SK-N-SH (cell line): ENCODE measurements at regions not wholly inside any gene's neighbourhood (a gene's known extent, or its start where the extent isn't known, plus 50 kb on each side); places are given as distances from the start of the nearest gene placed in this dataset.

Experiments
- CTCF ChIP-seq: fragments of 200-600 bp; sonication (generic); IDR thresholded peaks from 2 replicates; pipeline ENCODE4 v1.6.1; 2017; ENCODE audit warnings: antibody characterized with exemption, mild to moderate bottlenecking, moderate library complexity
- EP300 ChIP-seq, 2 experiments: IDR thresholded peaks; 2 replicates each; pipeline versions ENCODE4 v1.4.0 to v1.6.1; 2012; ENCODE audit warnings: borderline replicate concordance in 1 of 2, low read depth in 1 of 2, low read length in 1 of 2
- FOSL2 ChIP-seq: IDR thresholded peaks from 2 replicates; pipeline ENCODE4 v1.4.0; 2012; ENCODE audit warnings: low read depth, mild to moderate bottlenecking, moderate library complexity, borderline replicate concordance
- MAX ChIP-seq: IDR thresholded peaks from 2 replicates; pipeline ENCODE4 v1.4.0; 2012; ENCODE audit warnings: low read depth
- NFIC ChIP-seq: IDR thresholded peaks from 2 replicates; pipeline ENCODE4 v1.4.0; 2012; ENCODE audit warnings: borderline replicate concordance
- POLR2AphosphoS5 ChIP-seq: IDR thresholded peaks from 2 replicates; pipeline ENCODE4 v1.6.1; 2012; ENCODE audit warnings: low read depth, low read length
- RAD21 ChIP-seq: IDR thresholded peaks from 2 replicates; pipeline ENCODE4 v1.6.1; 2012; ENCODE audit warnings: mild to moderate bottlenecking, low read length
- SIN3A ChIP-seq: IDR thresholded peaks from 2 replicates; pipeline ENCODE4 v1.6.1; 2012; ENCODE audit warnings: low read depth, mild to moderate bottlenecking, low read length, moderate library complexity, borderline replicate concordance
- SMC3 ChIP-seq: IDR thresholded peaks from 2 replicates; pipeline ENCODE4 v1.6.1; 2012; ENCODE audit warnings: low read depth, low read length, improper control_type of control experiment
- TCF12 ChIP-seq: IDR thresholded peaks from 2 replicates; pipeline ENCODE4 v1.4.0; 2012
- USF1 ChIP-seq: IDR thresholded peaks from 2 replicates; pipeline ENCODE4 v1.4.0; 2012; ENCODE audit warnings: low read depth, borderline replicate concordance
- USF2 ChIP-seq: fragments of 150-350 bp; IDR thresholded peaks from 2 replicates; pipeline ENCODE4 v1.6.1; 2017; ENCODE audit warnings: antibody characterized with exemption, low read length, low read depth, borderline replicate concordance
- YY1 ChIP-seq: IDR thresholded peaks from 2 replicates; pipeline ENCODE4 v1.4.0; 2012; ENCODE audit warnings: low read depth, mild to moderate bottlenecking
- TF ChIP-seq, protein P1 (sequence below): IDR thresholded peaks from 2 replicates; pipeline ENCODE4 v1.6.1; 2012; ENCODE audit warnings: mild to moderate bottlenecking, low read depth, low read length, moderate library complexity

DNA sequence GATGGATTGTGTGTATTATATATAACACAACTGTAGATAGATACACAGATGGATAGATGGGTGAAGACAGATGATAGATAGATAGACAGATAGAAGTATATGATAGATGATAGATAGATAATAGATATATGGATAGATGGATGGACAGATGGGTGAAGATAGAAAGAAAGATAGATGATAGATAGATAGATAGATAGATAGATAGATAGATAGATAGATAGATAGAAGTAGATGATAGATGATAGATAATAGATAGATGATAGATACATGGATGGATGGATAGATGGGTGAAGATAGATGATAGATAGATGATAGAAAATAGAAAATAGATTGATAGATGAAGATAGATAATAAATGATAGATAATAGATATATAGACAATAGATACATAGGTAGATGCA lies 83.3 kb downstream of the FOXF2 start:
- TF ChIP-seq CTCF (no peak), YY1 (no peak), SMC3 (no peak), RAD21 (no peak), TCF12 (no peak), FOSL2 (no peak), SIN3A (no peak), NFIC (no peak), USF1 (no peak), EP300 (IDR thresholded peaks at IDR 0.05; ENCODE audit: borderline replicate concordance in 1 of 2, low read depth in 1 of 2, low read length in 1 of 2) (no peak), MAX (no peak), USF2 (no peak), POLR2AphosphoS5 (no peak)
- TF ChIP-seq, protein P1, sequence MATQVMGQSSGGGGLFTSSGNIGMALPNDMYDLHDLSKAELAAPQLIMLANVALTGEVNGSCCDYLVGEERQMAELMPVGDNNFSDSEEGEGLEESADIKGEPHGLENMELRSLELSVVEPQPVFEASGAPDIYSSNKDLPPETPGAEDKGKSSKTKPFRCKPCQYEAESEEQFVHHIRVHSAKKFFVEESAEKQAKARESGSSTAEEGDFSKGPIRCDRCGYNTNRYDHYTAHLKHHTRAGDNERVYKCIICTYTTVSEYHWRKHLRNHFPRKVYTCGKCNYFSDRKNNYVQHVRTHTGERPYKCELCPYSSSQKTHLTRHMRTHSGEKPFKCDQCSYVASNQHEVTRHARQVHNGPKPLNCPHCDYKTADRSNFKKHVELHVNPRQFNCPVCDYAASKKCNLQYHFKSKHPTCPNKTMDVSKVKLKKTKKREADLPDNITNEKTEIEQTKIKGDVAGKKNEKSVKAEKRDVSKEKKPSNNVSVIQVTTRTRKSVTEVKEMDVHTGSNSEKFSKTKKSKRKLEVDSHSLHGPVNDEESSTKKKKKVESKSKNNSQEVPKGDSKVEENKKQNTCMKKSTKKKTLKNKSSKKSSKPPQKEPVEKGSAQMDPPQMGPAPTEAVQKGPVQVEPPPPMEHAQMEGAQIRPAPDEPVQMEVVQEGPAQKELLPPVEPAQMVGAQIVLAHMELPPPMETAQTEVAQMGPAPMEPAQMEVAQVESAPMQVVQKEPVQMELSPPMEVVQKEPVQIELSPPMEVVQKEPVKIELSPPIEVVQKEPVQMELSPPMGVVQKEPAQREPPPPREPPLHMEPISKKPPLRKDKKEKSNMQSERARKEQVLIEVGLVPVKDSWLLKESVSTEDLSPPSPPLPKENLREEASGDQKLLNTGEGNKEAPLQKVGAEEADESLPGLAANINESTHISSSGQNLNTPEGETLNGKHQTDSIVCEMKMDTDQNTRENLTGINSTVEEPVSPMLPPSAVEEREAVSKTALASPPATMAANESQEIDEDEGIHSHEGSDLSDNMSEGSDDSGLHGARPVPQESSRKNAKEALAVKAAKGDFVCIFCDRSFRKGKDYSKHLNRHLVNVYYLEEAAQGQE, result no peak
